ENCODE measurements at regions not wholly inside any gene's neighbourhood (a gene's known extent, or its start where the extent isn't known, plus 50 kb on each side); places are given as distances from the start of the nearest gene placed in this dataset.

DNA sequence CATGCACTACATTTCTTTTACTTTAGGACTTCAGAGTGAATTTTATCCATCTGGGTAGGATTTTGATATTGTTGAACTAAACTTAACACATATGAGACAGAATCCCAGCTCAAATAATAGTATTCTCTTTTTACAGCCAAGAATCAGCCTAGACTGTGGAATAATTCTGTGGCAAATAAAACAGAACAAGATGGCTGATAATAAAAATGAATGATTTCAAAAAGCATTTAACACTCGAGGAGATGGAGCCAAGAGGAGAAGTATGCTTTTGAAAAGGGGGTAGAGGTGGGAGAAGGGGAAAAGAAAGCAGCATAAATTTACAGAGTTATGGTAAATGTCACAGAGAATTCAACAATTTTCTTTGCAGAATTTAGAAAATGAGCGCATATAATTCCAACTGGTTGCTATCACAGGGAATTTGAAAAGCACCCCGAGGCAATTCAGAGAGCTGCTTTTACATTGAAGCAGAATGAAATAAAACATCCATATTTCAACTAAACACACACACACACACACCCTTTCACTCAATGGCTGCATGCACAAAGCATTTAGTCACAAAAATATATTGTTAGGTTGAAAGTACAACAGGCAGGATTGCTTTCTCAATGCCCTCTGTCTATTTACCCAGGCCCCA is 60.2 kb upstream of the DMAC1 start:
- DNase-seq: no peak

GRCh38 chr9:7858166-7858565 is 58.6 kb upstream of the DMAC1 start:
- no peak for DNase-seq

DNA sequence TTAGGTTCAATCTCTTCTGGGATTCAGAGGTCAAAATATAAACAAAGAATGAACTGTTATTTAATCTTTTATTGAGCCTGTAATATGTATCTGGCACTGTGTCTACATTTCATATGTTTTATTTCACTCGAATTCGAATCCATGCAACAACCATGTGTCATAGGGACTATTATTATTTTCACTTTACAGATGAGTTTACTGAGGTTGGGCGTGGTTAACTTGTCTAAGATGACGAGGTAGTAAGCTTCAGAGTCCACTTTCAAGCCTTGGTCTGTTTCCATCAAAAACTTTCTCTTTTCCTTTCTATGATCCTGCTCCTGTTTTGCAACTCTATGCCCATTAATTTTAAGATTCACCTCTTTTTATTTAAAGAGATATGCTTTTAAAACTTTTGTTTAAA is 55.2 kb upstream of the DMAC1 start:
- no peak for DNase-seq
